ENCODE measurements at regions not wholly inside any gene's neighbourhood (a gene's known extent, or its start where the extent isn't known, plus 50 kb on each side); places are given as distances from the start of the nearest gene placed in this dataset.
"Not testable (repeated sequence)": the region's sequence is repeated elsewhere in the genome, so short reads cannot be mapped to it uniquely, and the experiment has no call there.

DNA sequence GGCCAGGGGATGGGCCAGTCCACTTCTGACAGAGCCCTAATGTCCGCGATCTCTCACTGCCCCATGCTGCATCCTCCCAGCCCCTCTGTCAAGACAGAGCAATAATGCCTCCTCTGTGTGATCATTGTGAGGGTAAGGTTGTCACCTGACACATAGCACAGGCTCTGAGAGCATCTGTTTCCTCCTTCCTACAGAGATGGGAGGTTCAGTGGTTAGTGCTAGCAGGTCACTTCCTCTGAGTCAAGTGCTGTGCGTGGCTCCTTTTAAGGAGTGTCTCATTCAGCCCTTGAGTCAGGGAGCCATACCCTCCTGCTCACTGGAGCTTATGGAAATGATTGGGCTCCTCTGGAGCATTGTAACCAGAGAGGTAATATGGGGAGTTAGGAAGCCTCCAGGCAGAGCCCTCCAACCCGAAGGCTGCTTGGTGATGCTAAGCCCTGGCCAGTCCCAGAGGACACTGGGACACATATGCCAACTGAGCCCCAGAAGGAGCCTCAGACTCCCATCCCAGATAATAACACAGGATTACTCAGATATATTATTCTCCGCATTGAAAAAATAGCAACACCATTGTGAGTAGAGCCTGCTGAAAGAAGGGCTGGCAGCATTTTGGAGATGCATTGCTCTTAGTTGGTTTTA is 189.0 kb downstream of the GALNT1 start:
- FAIRE-seq (no peak), DNase-seq (ENCODE audit: low spot score) (no peak)

DNA sequence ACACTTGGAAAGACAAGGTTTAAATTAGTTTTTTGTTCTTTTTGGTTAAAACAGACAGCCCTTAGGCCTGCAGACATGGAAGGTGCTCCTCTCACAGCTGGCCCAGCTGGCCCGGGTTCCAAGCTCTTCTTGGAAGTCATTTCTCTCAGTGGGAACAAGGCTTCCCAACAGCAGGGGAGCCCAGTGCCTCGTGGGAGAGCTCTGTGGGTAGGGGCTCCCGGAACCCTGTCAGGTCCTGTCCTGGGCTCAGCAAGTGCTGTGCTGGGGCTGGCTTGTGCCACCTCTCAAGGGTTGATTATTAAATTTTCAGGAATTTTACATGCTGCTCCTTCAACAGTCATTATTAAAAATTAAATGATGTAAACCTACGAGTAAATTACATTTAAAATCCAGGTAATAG is 189.6 kb downstream of the GALNT1 start:
- no peak for DNase-seq (ENCODE audit: low spot score)
- FAIRE-seq: no peak

DNA sequence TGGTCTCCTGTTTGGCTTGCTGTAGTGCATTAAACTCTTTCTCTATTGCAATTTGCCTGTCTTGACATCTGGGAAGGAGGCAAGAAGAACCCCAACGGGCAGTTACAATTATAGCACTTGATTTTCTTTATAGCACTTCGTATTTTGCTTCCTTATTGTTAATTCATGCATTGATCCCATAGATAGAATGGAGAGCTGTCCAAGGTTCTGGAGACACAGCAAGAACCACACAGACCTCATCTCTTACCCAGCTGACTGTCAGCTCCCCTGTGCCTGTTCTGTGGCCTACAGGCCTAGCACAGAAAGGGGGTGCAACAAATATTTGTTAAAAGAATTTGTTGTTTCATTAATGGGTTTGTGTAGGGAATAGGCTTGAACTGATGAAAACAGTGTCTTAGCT is 194.3 kb downstream of the GALNT1 start:
- no peak for FAIRE-seq
- no peak for DNase-seq (ENCODE audit: low spot score)

DNA sequence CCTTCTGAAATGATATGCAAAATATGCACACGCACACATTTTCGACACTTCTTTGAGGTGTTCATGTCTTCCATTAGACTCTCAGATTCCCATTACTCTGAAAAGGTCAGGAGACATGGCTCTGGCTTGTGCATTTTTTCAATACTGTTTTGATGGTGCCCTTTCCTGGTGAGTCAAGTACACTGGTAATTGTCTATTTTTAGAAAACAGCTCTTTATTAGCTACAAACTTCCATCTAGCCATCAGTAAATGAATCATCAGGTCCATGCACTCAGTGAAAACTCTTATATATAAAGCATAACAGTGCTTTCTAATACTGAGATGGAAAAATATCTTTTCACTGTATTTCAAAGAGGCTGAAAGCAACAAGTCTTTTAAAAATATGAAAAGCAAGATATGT is 194.9 kb downstream of the GALNT1 start:
- FAIRE-seq: no peak
- no peak for DNase-seq (ENCODE audit: low spot score)

DNA sequence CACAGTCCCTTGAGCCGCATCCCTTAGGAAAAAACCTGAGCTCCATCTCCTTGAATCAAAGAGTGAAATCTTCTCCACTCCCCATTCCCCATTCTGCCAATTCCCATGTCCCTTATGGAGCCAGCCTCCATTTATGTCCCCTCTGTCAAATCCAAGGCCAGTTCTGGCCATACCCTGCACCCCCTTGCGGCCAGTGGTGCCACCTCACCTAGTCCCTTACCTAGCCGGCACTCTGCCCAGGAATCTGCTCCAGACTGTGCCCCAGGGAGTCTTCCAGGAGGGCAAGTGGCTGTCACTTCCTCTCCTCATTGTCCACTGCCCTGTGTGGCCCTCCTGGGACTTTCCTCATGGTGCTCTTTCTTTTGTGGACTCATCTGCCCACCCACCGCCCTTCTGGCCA is 195.4 kb upstream of the RMP24 start:
- DNase-seq (ENCODE audit: low spot score) (no peak), FAIRE-seq (no peak)

DNA sequence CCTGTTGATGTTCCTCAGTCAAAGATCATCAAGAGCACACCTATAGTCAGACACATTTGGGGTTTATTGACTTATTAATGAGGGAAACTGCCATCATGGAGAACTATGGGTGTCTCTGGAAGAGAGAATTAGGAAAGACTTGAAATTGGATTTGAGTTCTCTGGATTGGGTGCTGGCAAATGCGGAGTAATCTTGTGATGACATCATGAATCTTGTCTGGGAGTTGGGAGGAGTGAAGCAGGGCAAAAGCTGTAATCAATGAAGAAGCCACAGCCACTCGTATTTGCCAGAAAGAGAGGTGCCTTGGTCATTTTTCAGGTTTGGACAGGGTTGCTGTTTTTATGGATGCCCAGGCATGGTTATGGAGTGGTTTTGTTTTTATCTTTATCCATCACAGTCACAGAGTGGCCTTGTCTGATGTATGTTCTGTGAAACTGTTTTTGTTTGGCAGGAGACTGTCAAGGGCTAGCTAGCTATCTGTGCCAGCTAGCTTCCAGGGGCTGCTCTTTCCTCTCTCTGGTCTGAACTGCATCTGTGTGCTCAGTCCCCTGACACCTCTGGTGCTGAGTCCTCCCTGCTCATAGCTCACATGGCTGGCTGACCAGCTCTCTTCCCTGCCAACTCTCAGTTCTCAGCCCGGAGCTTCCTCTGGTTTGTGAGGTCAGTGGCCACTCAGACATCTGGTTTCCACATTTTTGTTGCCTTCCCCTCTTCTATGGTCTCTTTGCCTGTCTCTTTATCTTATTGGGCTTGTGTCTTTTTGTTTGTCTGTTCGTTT is 193.4 kb upstream of the RMP24 start:
- no peak for FAIRE-seq
- no peak for DNase-seq (ENCODE audit: low spot score)

DNA sequence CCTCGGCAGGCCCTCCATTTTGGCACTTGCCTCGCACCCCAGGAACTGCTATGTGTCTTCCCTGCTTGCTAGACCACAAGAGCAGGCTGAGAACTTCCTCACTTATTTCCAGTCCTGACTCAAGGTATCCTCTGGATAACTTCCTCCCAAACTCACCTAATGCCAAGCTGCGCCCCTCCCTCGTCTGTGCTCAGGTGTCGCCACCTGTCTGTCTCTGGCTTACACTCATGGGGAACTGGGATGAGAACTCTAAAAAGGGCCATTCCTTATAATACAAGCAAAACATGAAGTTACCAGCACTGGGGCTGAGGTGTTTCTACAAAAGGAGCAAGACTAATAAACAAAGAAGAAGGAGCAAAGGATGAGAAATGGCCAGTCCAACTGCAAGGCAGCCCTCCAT is 191.5 kb upstream of the RMP24 start:
- FAIRE-seq: no peak
- DNase-seq (ENCODE audit: low spot score): no peak

DNA sequence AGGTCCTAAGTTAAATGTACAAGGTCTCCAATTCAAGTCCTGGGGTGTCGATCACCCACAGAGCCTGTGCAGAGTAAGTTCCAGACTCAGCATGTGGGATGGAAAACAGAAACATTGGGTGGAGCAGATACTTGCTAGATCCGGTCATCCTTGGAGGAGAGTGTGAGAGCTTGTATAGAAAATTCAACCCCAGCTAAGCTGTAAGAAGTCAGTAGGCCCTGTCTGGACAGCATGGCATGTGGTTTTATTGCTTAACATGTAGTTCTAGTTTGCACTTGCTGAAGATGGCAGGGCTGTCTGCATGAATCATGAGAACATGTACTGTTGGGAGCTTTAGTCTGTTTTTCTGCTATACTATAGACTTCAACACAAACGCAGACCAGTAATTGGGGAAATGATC is 189.6 kb upstream of the RMP24 start:
- no peak for DNase-seq (ENCODE audit: low spot score)
- no peak for FAIRE-seq

DNA sequence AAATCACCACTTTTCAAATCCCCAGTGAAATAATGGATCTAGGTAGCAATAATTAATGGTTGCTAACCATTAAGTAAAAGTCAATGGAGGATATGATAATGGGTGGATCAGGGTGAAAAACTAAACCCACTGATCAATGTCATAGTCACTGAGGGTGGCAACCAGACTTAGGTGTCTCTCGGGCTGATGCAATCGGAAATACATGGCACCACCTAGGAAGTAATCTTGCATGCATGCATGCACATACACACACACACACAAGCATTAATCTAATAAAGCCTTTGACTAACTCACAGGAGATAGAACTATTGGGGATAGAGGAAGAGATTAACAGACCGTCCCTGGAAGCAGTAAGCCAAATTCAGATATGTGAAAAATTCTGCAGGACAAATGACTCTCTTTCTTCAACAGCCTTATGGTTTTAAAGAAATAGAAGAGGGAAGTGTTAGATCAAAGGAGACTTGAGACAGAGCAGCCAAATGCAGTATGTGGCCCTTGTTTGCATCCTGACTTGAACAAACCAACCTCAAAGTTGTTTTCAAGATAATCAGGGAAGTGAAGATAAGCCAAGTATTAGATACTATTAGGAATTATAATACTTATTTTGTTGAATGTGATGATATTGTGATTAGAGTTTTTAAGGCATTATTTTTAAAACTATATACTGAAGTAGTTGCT is 186.0 kb upstream of the RMP24 start:
- DNase-seq (ENCODE audit: low spot score): no peak
- FAIRE-seq: no peak

DNA sequence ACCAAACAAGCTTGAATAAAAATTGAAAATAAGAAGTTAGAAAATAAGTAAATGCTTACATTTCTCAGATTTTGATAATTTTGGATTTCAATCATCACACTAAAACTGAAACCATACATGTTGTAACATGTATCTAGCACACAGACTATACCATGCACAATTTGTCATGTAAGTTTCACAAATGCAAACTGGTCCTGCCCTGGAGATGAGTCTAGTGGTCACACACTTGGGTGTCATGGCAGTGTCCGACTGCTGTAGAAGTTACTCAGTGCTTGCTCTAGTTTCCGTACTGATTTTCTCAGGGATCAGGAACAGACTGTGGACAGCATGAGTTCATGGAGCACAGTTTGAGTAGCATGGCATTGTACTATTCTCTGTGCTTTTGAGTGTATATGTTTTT is 182.9 kb upstream of the RMP24 start:
- FAIRE-seq (no peak), DNase-seq (ENCODE audit: low spot score) (no peak)

DNA sequence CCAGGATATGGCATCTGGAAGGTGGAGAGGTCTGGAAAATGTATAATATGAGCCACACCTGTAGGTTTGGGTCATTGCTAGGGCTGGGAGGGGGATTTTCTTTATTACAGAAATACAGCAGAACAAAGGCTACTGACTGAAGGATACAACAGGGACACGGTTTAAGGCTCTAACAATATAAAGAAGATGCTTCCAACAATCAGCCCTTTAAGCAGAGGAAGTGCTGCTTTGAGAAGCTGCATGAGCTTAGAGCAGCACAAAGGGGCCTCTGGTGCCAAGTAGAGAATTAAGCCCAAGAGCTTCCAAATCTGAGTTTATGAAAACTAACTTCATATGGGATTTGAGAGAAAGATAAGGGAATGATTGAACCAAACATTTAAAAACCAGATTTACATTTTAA is 174.5 kb upstream of the RMP24 start:
- FAIRE-seq: no peak

DNA sequence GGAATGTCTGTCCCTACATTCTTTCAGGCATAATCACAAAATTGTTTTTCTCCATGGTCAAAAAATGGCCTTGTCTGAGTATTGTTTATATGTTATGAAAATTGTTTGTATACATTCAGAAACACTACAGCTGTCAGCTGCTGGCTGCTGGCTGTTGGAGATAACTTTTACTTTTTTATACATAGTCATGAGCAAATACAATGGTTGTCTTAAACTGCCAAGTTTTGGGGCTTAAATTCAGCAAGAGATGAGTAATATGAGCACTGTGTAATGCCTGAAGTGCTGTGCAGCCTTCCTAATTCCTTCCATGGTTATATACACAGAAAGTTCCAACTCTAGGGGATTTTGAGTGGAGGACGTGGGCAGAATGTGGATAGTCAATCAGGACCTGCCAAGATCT is 168.9 kb upstream of the RMP24 start:
- FAIRE-seq (no peak), DNase-seq (ENCODE audit: low spot score) (no peak)

More for the DNA sequence above, 174.5 kb upstream of the RMP24 start:
- DNase-seq (ENCODE audit: low spot score): no peak

DNA sequence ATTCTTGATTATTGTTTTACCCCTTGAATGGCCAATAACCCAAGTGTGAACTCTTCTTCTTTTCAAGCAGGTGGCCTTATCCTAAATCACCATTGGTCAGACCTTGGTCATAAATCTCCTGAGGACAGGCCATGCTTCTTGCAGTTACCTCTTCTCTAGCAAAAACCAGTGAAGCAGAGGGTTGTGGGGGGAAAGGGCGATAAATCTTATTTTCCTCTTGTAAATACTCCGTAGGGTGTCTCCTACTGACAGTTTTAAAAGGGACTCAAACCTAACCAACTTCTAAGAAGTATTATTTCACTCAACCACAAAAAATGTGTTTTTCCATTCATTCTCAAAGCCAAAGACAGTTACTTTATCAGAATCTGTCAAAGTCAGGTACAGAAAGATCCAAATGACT is 168.1 kb upstream of the RMP24 start:
- DNase-seq (ENCODE audit: low spot score) (no peak), FAIRE-seq (no peak)

DNA sequence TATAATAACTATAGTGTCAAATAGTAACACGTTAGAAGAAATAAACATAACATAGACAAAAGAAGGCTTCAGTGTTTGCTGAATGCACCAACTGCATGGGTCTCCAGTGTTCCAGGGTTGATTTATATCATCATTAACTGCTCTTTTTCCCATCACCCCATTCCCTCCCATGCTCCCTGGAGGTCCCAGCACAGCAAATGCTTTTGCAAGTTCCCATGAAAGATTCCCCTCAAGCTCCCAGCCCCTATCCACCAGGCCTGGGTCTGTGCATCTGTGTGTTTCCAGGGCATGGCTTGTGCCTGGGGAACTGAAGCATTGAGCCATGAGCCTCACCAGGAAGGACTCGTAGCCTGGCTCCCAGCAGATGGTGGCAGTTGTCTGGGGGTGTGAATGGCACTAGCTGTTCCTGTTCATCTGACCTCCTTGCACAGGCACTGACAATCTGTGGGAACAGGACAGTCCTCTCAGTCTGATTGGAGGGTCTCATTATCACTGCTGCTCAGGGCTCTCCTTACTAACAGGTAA is 164.6 kb upstream of the RMP24 start:
- DNase-seq (ENCODE audit: low spot score) (no peak), FAIRE-seq (no peak)

DNA sequence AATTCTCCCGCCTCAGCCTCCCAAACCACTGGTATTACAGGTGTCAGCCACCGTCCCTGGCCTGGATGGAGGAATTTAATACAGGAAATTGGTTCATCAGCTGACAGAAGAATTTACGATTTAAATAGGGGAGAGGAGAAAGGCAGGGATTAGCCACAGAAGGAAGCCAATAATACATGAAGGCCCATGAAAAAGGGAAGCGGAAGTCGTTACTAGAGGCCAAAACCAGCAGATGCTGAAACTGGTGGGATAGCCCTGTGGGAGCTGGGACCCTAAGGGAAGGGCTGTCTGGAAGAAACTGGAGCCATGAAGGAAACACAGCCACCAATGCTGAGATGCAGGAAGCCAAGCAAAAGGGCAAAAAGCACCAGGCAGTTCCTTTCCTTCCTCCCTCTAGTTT is 163.7 kb upstream of the RMP24 start:
- FAIRE-seq (no peak), DNase-seq (ENCODE audit: low spot score) (no peak)

DNA sequence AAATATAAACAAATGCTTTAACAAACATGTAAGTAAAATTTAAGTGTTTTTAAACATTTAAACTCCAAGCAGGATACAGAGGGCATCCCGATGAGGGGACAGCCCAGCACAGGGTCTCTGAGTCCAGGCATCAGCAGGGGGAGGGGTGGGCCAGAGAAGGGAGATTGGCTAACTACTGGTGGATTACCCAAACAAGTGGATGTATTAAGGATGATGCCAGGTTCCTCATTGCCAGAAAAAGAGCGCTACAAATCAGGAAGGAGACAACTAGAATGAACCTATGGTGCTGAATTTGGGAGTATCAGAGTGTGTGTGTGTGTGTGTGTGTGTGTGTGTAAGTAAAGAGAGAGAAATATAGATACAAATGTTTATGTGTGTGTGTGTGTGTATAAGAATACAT is 162.0 kb upstream of the RMP24 start:
- no peak for DNase-seq (ENCODE audit: low spot score)
- FAIRE-seq: no peak

DNA sequence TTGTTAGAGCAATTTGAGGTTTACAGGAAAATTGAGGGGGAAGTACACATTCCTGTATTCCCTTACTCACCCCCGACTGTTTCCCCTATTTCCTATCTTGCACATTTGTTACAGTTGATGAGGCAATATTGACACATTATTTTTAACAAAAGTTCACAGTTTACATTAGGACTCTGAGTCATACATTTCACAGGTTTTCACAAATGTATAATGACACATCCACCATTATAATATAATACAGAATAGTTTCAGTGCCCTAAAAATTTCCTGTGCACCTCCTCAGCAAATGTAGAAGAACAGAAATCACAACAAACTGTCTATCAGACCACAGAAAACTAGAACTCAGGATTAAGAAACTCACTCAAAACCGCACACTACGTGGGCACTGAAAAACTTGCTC is 160.6 kb upstream of the RMP24 start:
- DNase-seq (ENCODE audit: low spot score) (no peak), FAIRE-seq (no peak)

DNA sequence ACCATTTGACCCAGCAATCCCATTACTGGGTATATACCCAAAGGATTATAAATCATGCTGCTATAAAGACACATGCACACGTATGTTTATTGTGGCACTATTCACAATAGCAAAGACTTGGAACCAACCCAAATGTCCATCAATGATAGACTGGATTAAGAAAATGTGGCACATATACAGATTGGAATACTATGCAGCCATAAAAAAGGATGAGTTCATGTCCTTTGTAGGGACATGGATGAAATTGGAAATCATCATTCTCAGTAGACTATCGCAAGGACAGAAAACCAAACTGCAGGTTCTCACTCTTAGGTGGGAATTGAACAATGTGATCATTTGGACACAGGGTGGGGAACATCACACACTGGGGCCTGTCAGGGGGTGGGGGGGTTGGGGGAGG is 157.5 kb upstream of the RMP24 start:
- not testable (repeated sequence) for DNase-seq (ENCODE audit: low spot score); FAIRE-seq

DNA sequence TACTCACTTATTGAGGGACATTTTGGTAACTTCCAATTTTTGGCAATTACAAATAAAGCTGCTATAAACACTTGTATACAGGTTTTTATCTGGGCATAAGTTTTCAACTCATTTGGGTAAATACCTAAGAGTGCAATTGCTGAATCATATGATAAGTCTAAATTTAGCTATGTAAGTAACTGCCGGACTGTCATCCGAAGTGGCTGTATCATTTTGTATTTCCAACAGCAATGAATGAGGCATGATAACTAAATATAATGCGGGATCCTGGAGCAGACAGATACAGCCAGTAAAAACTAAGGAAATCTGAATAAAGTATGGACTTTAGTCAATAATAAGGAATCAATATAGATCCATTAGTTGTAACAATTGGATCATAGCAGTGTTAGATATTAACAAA is 156.5 kb upstream of the RMP24 start:
- no peak for FAIRE-seq
- no peak for DNase-seq (ENCODE audit: low spot score)

DNA sequence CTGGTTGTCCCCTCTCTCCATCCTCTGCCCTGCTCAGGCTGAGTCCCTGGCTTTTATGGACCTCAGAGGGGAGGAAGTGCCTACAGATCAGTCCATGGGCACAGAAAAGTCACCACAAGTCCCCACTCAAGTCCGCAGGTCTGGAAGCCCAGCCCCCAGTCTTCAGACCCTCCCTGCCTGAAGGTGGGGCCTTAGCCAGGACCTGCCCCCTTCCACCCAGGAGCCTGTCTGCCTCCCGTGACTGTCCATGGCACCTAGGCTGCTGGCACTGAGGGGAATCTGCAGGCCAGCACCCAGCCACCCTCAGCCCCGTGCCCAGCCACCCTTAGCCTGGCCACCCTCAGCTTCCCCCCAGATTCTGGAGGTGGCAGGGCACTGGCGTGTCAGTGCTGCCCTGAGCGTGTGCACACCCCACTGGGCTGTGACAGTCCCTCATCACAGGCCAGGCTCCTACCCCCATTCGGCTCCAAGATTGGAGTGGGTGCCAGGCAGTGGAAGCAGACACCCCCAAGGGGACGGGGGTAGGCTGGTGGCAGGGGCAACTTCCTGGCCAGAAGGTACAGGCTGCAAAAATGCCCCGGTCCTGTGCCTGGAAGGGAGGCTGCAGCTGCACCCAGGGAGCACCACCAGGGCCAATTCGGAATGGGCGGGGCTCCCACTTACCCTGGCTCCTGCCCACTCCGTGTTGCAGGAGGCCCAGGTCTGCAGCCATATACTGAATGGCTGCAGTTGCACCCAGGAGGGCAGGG is 154.7 kb upstream of the RMP24 start:
- FAIRE-seq (no peak), DNase-seq (ENCODE audit: low spot score) (no peak)

DNA sequence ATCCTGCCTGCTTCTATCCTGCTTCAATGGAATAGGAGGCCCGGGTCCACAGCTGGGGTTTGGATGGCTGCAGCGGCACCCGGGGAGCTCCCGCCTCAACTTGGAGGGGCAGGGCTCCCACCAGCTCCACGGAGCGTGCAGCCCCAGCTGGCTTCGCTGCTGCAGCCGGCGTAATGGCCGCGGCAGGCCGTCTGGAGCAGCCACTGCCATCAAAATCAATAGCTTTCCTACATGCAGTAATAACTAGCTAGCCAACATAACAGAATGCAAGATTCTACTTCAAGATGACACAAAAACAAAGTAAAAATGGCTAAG is 154.2 kb upstream of the RMP24 start:
- DNase-seq (ENCODE audit: low spot score) (no peak), FAIRE-seq (no peak)

DNA sequence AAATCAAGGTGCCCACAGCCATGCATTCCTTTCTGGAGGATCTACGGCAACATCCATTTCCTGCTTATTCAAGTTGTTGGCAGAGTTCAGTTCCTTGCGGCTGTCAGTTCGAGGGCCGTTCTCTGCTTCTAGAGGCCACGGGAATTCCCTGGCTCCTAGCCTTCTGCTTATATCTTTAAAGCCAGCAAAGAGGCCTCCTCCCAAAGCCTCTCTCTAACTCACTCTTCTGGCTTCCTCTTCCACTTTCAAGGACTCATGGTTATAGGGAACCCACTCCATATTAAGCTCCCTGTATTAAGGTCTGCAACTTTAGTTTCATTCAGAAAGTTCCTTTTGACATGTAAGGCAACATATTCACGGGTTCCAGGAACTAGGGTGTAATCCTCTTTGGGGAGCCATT is 150.1 kb upstream of the RMP24 start:
- no peak for FAIRE-seq
- no peak for DNase-seq (ENCODE audit: low spot score)
